CD14-positive monocyte (primary cell): ENCODE measurements at regions not wholly inside any gene's neighbourhood (a gene's known extent, or its start where the extent isn't known, plus 50 kb on each side); places are given as distances from the start of the nearest gene placed in this dataset.

ENCODE experiments used
- DNase-seq, 3 donors: peaks; one replicate each; pipeline ENCODE4 v3.0.0-alpha.2; 2011 to 2022
- H2AFZ ChIP-seq: 2 replicates; pipeline ENCODE4 v1.6.0; 2012; ENCODE audit warnings: mild to moderate bottlenecking, low read depth, low read length, inconsistent platforms; ENCODE audit not compliant: insufficient read depth, poor library complexity, severe bottlenecking
- H3K27ac ChIP-seq, 2 donors: 1 replicate in 1 of 2; 2 replicates in 1 of 2; pipeline ENCODE4 v1.5.1; 2012 to 2013; ENCODE audit warnings: low read length in 2 of 2, control low read depth in 1 of 2, inconsistent platforms in 1 of 2, low read depth in 1 of 2, mild to moderate bottlenecking in 1 of 2
- H3K27me3 ChIP-seq, 2 donors: one replicate each; pipeline versions ENCODE4 v1.6.0 to v1.6.1; 2011 to 2013; ENCODE audit warnings: low read length in 2 of 2; ENCODE audit not compliant: control insufficient read depth in 2 of 2, insufficient read depth in 2 of 2
- H3K36me3 ChIP-seq, 2 donors: replicated peaks in 1 of 2; 1 replicate in 1 of 2; 2 replicates in 1 of 2; pipeline versions ENCODE4 v1.5.1 to v1.6.1; 2012 to 2013; ENCODE audit warnings: low read length in 2 of 2, control low read depth in 1 of 2, inconsistent platforms in 1 of 2, mild to moderate bottlenecking in 1 of 2; ENCODE audit not compliant: insufficient read depth in 2 of 2, control insufficient read depth in 1 of 2
- H3K4me1 ChIP-seq, 2 donors: 1 replicate in 1 of 2; 2 replicates in 1 of 2; pipeline versions ENCODE4 v1.5.1 to v1.6.1; 2012 to 2013; ENCODE audit warnings: low read length in 2 of 2, control low read depth in 1 of 2, inconsistent platforms in 1 of 2, mild to moderate bottlenecking in 1 of 2, moderate library complexity in 1 of 2; ENCODE audit not compliant: insufficient read depth in 2 of 2, control insufficient read depth in 1 of 2
- H3K4me2 ChIP-seq: replicated peaks from 2 replicates; pipeline ENCODE3; 2012; ENCODE audit warnings: low read length, moderate library complexity, mild to moderate bottlenecking; ENCODE audit not compliant: poor library complexity, severe bottlenecking; ENCODE audit errors: extremely low read depth
- H3K4me3 ChIP-seq, 3 experiments: fragments of 200-600 bp in 1 of 3; sonication (generic) in 1 of 3; replicated peaks in 1 of 3; 1 replicate in 2 of 3; 2 replicates in 1 of 3; pipeline ENCODE4 v1.5.1; 2011 to 2013; ENCODE audit warnings: low read length in 3 of 3, mild to moderate bottlenecking in 3 of 3, control low read depth in 2 of 3, low read depth in 2 of 3, inconsistent platforms in 1 of 3, moderate library complexity in 1 of 3
- H3K79me2 ChIP-seq: 2 replicates; pipeline ENCODE4 v1.6.0; 2012; ENCODE audit warnings: mild to moderate bottlenecking, control low read depth, inconsistent platforms, low read length, moderate library complexity; ENCODE audit not compliant: insufficient read depth
- H3K9ac ChIP-seq: 2 replicates; pipeline ENCODE4 v1.6.0; 2017; ENCODE audit warnings: low read length, mild to moderate bottlenecking; ENCODE audit not compliant: insufficient read depth, poor library complexity, severe bottlenecking
- H3K9me3 ChIP-seq, 2 donors: replicated peaks in 1 of 2; 1 replicate in 1 of 2; 2 replicates in 1 of 2; pipeline versions ENCODE4 v1.5.1 to v1.6.1; 2012 to 2013; ENCODE audit warnings: low read length in 2 of 2, control low read depth in 1 of 2; ENCODE audit not compliant: control insufficient read depth in 1 of 2, insufficient read depth in 1 of 2
- H4K20me1 ChIP-seq: 2 replicates; pipeline ENCODE4 v1.6.0; 2012; ENCODE audit warnings: mild to moderate bottlenecking, low read length, control low read depth, moderate library complexity; ENCODE audit not compliant: insufficient read depth
- H3K27ac Mint-ChIP-seq, 7 donors: one replicate each; pipeline ENCODE4 v1.8.0; 2020; ENCODE audit warnings: mild to moderate bottlenecking in 7 of 7, mixed read lengths in 7 of 7, moderate library complexity in 6 of 7, inconsistent platforms in 2 of 7
- H3K27me3 Mint-ChIP-seq, 3 donors: one replicate each; pipeline ENCODE4 v1.8.0; 2021 to 2022; ENCODE audit warnings: low read depth in 3 of 3, mild to moderate bottlenecking in 3 of 3, mixed read lengths in 3 of 3, moderate library complexity in 3 of 3, inconsistent platforms in 1 of 3
- H3K36me3 Mint-ChIP-seq, 2 donors: one replicate each; pipeline ENCODE4 v1.8.0; 2020; ENCODE audit warnings: mixed read lengths in 2 of 2, inconsistent platforms in 1 of 2, mild to moderate bottlenecking in 1 of 2
- H3K4me1 Mint-ChIP-seq: one replicate; pipeline ENCODE4 v1.8.0; 2020; ENCODE audit warnings: mild to moderate bottlenecking, mixed read lengths
- H3K4me3 Mint-ChIP-seq, 2 donors: one replicate each; pipeline ENCODE4 v1.8.0; 2020; ENCODE audit warnings: mild to moderate bottlenecking in 2 of 2, mixed read lengths in 2 of 2, moderate library complexity in 1 of 2
- H3K9me3 Mint-ChIP-seq, 7 donors: one replicate each; pipeline ENCODE4 v1.8.0; 2020 to 2022; ENCODE audit warnings: mixed read lengths in 7 of 7, mild to moderate bottlenecking in 6 of 7, moderate library complexity in 6 of 7, inconsistent platforms in 2 of 7
- WGBS: methylation state at CpG from one replicate; pipeline ENCODE4 v1.1.5; 2013; ENCODE audit warnings: missing lambda C conversion rate; ENCODE audit not compliant: insufficient coverage; 5-methylcytosine and 5-hydroxymethylcytosine counted together
- intact Hi-C, 2 donors: fragments of 100-400 bp; cut with micrococcal nuclease; formaldehyde crosslinking; loops; one replicate each; pipeline versions ENCODE4 v1.15.0 to v1.15.1; 2023
- TF ChIP-seq, protein P1 (sequence below): fragments of 200-600 bp; IDR thresholded peaks from one replicate; pipeline ENCODE4 v1.8.0; 2022; ENCODE audit warnings: antibody characterized with exemption, mild to moderate bottlenecking

GRCh38 chr1:4203501-4203900 lies 303.4 kb upstream of the C1orf174 start:
- H4K20me1 ChIP-seq = no peaks in the 10 kb centered on the region
- H3K36me3 ChIP-seq = no peaks in the 10 kb centered on the region
- no peak overlapping the region for H2AFZ ChIP-seq
- no peaks in the 10 kb centered on the region for H3K79me2 ChIP-seq
- no peak for DNase-seq
- Mint-ChIP-seq H3K27ac (no peak overlapping the region), H3K4me1 (no peaks in the 10 kb centered on the region), H3K36me3 (no peaks in the 10 kb centered on the region), H3K4me3 (no peak overlapping the region), H3K27me3 (no peaks in the 10 kb centered on the region), H3K9me3 (peaks cover 6 to 30% (median 18%) of the 10 kb centered on the region in 7 donors)
- H3K4me1 ChIP-seq = no peaks in the 10 kb centered on the region
- no peaks in the 10 kb centered on the region for H3K27me3 ChIP-seq
- no peak overlapping the region for H3K4me3 ChIP-seq
- no peak overlapping the region for H3K9ac ChIP-seq
- intact Hi-C loops = no loop called here
- TF ChIP-seq, protein P1, sequence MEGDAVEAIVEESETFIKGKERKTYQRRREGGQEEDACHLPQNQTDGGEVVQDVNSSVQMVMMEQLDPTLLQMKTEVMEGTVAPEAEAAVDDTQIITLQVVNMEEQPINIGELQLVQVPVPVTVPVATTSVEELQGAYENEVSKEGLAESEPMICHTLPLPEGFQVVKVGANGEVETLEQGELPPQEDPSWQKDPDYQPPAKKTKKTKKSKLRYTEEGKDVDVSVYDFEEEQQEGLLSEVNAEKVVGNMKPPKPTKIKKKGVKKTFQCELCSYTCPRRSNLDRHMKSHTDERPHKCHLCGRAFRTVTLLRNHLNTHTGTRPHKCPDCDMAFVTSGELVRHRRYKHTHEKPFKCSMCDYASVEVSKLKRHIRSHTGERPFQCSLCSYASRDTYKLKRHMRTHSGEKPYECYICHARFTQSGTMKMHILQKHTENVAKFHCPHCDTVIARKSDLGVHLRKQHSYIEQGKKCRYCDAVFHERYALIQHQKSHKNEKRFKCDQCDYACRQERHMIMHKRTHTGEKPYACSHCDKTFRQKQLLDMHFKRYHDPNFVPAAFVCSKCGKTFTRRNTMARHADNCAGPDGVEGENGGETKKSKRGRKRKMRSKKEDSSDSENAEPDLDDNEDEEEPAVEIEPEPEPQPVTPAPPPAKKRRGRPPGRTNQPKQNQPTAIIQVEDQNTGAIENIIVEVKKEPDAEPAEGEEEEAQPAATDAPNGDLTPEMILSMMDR = no peak
- no peak overlapping the region for H3K4me2 ChIP-seq
- H3K9me3 ChIP-seq = peaks cover 6 to 25% of the 10 kb centered on the region in 2 donors
- H3K27ac ChIP-seq = no peak overlapping the region

GRCh38 chr1:4207183-4207582 lies 307.1 kb upstream of the C1orf174 start:
- Mint-ChIP-seq H3K4me1 (no peaks in the 10 kb centered on the region), H3K27ac (no peak overlapping the region), H3K36me3 (no peaks in the 10 kb centered on the region), H3K4me3 (no peak overlapping the region), H3K27me3 (peaks cover 0 to 2% (median 0%) of the 10 kb centered on the region in 3 donors), H3K9me3 (peaks cover 9 to 31% (median 14%) of the 10 kb centered on the region in 7 donors)
- H3K4me3 ChIP-seq = no peak overlapping the region
- 93% methylated on average over 3 of the region's 4 CpGs for WGBS
- H2AFZ ChIP-seq = no peak overlapping the region
- H3K9ac ChIP-seq = no peak overlapping the region
- no peaks in the 10 kb centered on the region for H3K79me2 ChIP-seq
- intact Hi-C loops = no loop called here
- no peaks in the 10 kb centered on the region for H3K36me3 ChIP-seq
- H3K9me3 ChIP-seq = peaks cover 6 to 25% of the 10 kb centered on the region in 2 donors
- no peak overlapping the region for H3K4me2 ChIP-seq
- no peak for DNase-seq
- H3K4me1 ChIP-seq = no peaks in the 10 kb centered on the region
- no peaks in the 10 kb centered on the region for H3K27me3 ChIP-seq
- no peak overlapping the region for H3K27ac ChIP-seq
- H4K20me1 ChIP-seq = no peaks in the 10 kb centered on the region
- TF ChIP-seq, protein P1 = no peak
